GM18858 (cell line): ENCODE measurements at regions not wholly inside any gene's neighbourhood (a gene's known extent, or its start where the extent isn't known, plus 50 kb on each side); places are given as distances from the start of the nearest gene placed in this dataset.
"Not testable (repeated sequence)": the region's sequence is repeated elsewhere in the genome, so short reads cannot be mapped to it uniquely, and the experiment has no call there.

Experiments used
- ATAC-seq: cut with Tn5 transposase; IDR thresholded peaks from one replicate; pipeline ENCODE4 v1.9.1; 2021; ENCODE audit not compliant: unreplicated experiment

- ATAC-seq, result not testable (repeated sequence)
Observed at GRCh38 chr2:37722971-37723370, 51.5 kb upstream of the CDC42EP3 start.

- ATAC-seq, result no peak
Observed at GRCh38 chr2:37730037-37730818, 58.8 kb upstream of the CDC42EP3 start.

GRCh38 chr2:37732412-37732811 lies 61.0 kb upstream of the CDC42EP3 start:
- not testable (repeated sequence) for ATAC-seq

GRCh38 chr2:37733251-37733650 lies 61.8 kb upstream of the CDC42EP3 start:
- no peak for ATAC-seq

- ATAC-seq, result not testable (repeated sequence)
Observed at GRCh38 chr2:37733955-37734354, 62.5 kb upstream of the CDC42EP3 start.

GRCh38 chr2:37734891-37735523 lies 63.6 kb upstream of the CDC42EP3 start:
- ATAC-seq, result not testable (repeated sequence)

- ATAC-seq, result not testable (repeated sequence)
Observed at GRCh38 chr2:37735524-37735910, 64.1 kb upstream of the CDC42EP3 start.

GRCh38 chr2:37737507-37737906 lies 66.1 kb upstream of the CDC42EP3 start:
- ATAC-seq, result no peak

- no peak for ATAC-seq
Observed at GRCh38 chr2:37738266-37738885, 66.9 kb upstream of the CDC42EP3 start.

GRCh38 chr2:37739153-37739552 lies 67.7 kb upstream of the CDC42EP3 start:
- ATAC-seq, result no peak

GRCh38 chr2:37740164-37740739 lies 68.8 kb upstream of the CDC42EP3 start:
- ATAC-seq, result no peak

- no peak for ATAC-seq
Observed at GRCh38 chr2:37742286-37742685, 70.8 kb upstream of the CDC42EP3 start.

- no peak for ATAC-seq
Observed at GRCh38 chr2:37744010-37744409, 72.6 kb upstream of the CDC42EP3 start.

GRCh38 chr2:37744961-37745360 lies 73.5 kb upstream of the CDC42EP3 start:
- not testable (repeated sequence) for ATAC-seq

GRCh38 chr2:37746011-37746410 lies 74.6 kb upstream of the CDC42EP3 start:
- not testable (repeated sequence) for ATAC-seq

- no peak for ATAC-seq
Observed at GRCh38 chr2:37746883-37747282, 75.4 kb upstream of the CDC42EP3 start.

GRCh38 chr2:37748541-37748940 lies 77.1 kb upstream of the CDC42EP3 start:
- ATAC-seq, result no peak

GRCh38 chr2:37750286-37750685 lies 78.8 kb upstream of the CDC42EP3 start:
- ATAC-seq, result not testable (repeated sequence)

- no peak for ATAC-seq
Observed at GRCh38 chr2:37752766-37753165, 81.3 kb upstream of the CDC42EP3 start.

GRCh38 chr2:37753758-37754157 lies 82.3 kb upstream of the CDC42EP3 start:
- no peak for ATAC-seq

GRCh38 chr2:37755961-37756559 lies 84.6 kb upstream of the CDC42EP3 start:
- not testable (repeated sequence) for ATAC-seq
